Body of pancreas (tissue), 4 donors: ENCODE measurements at regions not wholly inside any gene's neighbourhood (a gene's known extent, or its start where the extent isn't known, plus 50 kb on each side); places are given as distances from the start of the nearest gene placed in this dataset.
A peak's percentile ranks its signal among the peaks of the same experiment; 100 is the strongest.

Source experiments
- ATAC-seq: fragments of 150-250 bp; one replicate; pipeline ENCODE4 v1.9.1; 2016
- DNase-seq, 4 donors: peaks; one replicate each; pipeline ENCODE4 v3.0.0-alpha.2; 2019
- H3K27ac ChIP-seq, 4 donors: fragments of 200-600 bp; sonication (generic); 1 replicate in 3 of 4; 2 replicates in 1 of 4; pipeline versions ENCODE4 v1.5.1 to v1.6.1; 2016 to 2019; ENCODE audit warnings: mild to moderate bottlenecking in 1 of 4, mixed read lengths in 1 of 4, moderate library complexity in 1 of 4
- H3K27me3 ChIP-seq, 2 donors: fragments of 200-600 bp; sonication (generic); one replicate each; pipeline ENCODE4 v1.6.0; 2016; ENCODE audit warnings: mild to moderate bottlenecking in 1 of 2
- H3K36me3 ChIP-seq, 2 donors: fragments of 200-600 bp; sonication (generic); replicated peaks in 1 of 2; 2 replicates each; pipeline ENCODE4 v1.5.1; 2016; ENCODE audit warnings: low read depth in 2 of 2; ENCODE audit not compliant: insufficient read depth in 1 of 2
- H3K4me1 ChIP-seq: fragments of 200-600 bp; sonication (generic); one replicate; pipeline ENCODE4 v1.6.0; 2016
- H3K4me3 ChIP-seq, 2 donors: fragments of 200-600 bp; sonication (generic); 1 replicate in 1 of 2; 2 replicates in 1 of 2; pipeline ENCODE4 v1.5.1; 2016 to 2019
- H3K9me3 ChIP-seq, 3 donors: fragments of 200-600 bp; sonication (generic); 1 replicate in 2 of 3; 2 replicates in 1 of 3; pipeline ENCODE4 v1.5.1; 2016
- POLR2A ChIP-seq, 3 donors: fragments of 450-650 bp; IDR thresholded peaks; one replicate each; pipeline ENCODE4 v1.6.1; 2016; ENCODE audit warnings: antibody characterized with exemption in 3 of 3, mild to moderate bottlenecking in 2 of 3
- WGBS, 2 donors: methylation state at CpG; one replicate each; pipeline ENCODE4 v1.1.5; 2017; 5-methylcytosine and 5-hydroxymethylcytosine counted together
- intact Hi-C: fragments of 100-400 bp; cut with DNase I; formaldehyde crosslinking; loops from one replicate; pipeline ENCODE4 v1.15.1; 2023
- TF ChIP-seq, protein P1 (sequence below), 7 experiments: fragments of 450-650 bp in 4 of 7; fragments of 200-600 bp in 3 of 7; sonication (generic) in 3 of 7; IDR thresholded peaks; one replicate each; pipeline ENCODE4 v1.5.1; 2016 to 2019; ENCODE audit warnings: antibody characterized with exemption in 7 of 7

DNA sequence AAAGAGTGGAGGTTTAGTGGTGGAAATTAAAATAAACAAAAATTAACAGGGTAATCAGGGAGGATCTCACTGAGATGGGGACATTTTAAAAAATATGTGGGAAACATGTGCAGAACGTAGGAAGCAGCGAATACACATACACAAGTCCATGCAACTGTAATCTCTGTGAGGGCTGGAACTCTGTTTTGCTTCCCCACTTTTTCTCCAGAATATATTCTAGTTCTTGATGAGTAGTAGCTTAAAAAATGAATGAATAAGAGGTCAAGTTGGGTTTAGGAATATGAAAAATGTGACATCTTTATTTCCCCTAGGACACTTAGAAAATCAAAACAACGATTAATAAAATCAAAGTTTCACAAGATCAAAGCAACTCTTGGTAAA is 312.2 kb upstream of the ZNF717 start:
- ATAC-seq (no peak), DNase-seq (no peak)
- Histone ChIP-seq H3K27me3 (no peaks in the 10 kb centered on the region), H3K4me1 (no peaks in the 10 kb centered on the region), H3K9me3 (no peaks in the 10 kb centered on the region), H3K36me3 (no peaks in the 10 kb centered on the region), H3K27ac (no peak overlapping the region), H3K4me3 (no peak overlapping the region)
- TF ChIP-seq, protein P1, sequence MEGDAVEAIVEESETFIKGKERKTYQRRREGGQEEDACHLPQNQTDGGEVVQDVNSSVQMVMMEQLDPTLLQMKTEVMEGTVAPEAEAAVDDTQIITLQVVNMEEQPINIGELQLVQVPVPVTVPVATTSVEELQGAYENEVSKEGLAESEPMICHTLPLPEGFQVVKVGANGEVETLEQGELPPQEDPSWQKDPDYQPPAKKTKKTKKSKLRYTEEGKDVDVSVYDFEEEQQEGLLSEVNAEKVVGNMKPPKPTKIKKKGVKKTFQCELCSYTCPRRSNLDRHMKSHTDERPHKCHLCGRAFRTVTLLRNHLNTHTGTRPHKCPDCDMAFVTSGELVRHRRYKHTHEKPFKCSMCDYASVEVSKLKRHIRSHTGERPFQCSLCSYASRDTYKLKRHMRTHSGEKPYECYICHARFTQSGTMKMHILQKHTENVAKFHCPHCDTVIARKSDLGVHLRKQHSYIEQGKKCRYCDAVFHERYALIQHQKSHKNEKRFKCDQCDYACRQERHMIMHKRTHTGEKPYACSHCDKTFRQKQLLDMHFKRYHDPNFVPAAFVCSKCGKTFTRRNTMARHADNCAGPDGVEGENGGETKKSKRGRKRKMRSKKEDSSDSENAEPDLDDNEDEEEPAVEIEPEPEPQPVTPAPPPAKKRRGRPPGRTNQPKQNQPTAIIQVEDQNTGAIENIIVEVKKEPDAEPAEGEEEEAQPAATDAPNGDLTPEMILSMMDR (IDR thresholded peaks at IDR 0.05) = no peak
- TF ChIP-seq POLR2A (IDR thresholded peaks at IDR 0.05) = no peak
- intact Hi-C loops = no loop called here
- WGBS, 2 donors = 67 to 74% methylated on average over 3 of the region's 3 CpGs

- Histone ChIP-seq H3K27ac (no peak overlapping the region), H3K4me3 (no peak overlapping the region), H3K36me3 (no peaks in the 10 kb centered on the region), H3K27me3 (no peaks in the 10 kb centered on the region), H3K4me1 (no peaks in the 10 kb centered on the region), H3K9me3 (no peaks in the 10 kb centered on the region)
- TF ChIP-seq, protein P1 (IDR thresholded peaks at IDR 0.05) = no peak
- TF ChIP-seq POLR2A (IDR thresholded peaks at IDR 0.05) = no peak
- ATAC-seq (no peak), DNase-seq (no peak)
- intact Hi-C loops = no loop called here
- 53 to 64% methylated on average over 4 of the region's 4 CpGs for WGBS, 2 donors
Observed at GRCh38 chr3:76099956-76100355, 314.6 kb upstream of the ZNF717 start.

- ATAC-seq (peak; percentile 56), DNase-seq (peak in 2 of 4 donors; percentile 2 to 15)
- WGBS, 2 donors = 0 to 2% methylated on average over 5 of the region's 5 CpGs
- TF ChIP-seq POLR2A (IDR thresholded peaks at IDR 0.05) = no peak
- TF ChIP-seq, protein P1 (IDR thresholded peaks at IDR 0.05) = peak; percentile 13 to 60 (median 41)
- Histone ChIP-seq H3K9me3 (no peaks in the 10 kb centered on the region), H3K36me3 (no peaks in the 10 kb centered on the region), H3K27ac (no peak overlapping the region), H3K4me1 (no peaks in the 10 kb centered on the region), H3K27me3 (no peaks in the 10 kb centered on the region), H3K4me3 (no peak overlapping the region)
- intact Hi-C loops = no loop called here
Observed at GRCh38 chr3:76107935-76108570, 322.7 kb upstream of the ZNF717 start.

- DNase-seq (no peak), ATAC-seq (no peak)
- H3K27me3 ChIP-seq = no peaks in the 10 kb centered on the region
- no peaks in the 10 kb centered on the region for H3K9me3 ChIP-seq
- no peaks in the 10 kb centered on the region for H3K4me1 ChIP-seq
- no peak overlapping the region for H3K27ac ChIP-seq
- TF ChIP-seq POLR2A (IDR thresholded peaks at IDR 0.05) = no peak
- TF ChIP-seq, protein P1 (IDR thresholded peaks at IDR 0.05) = no peak
- intact Hi-C loops = no loop called here
- 56 to 67% methylated on average over 2 of the region's 2 CpGs for WGBS, 2 donors
- H3K4me3 ChIP-seq = no peak overlapping the region
- H3K36me3 ChIP-seq = no peaks in the 10 kb centered on the region
Observed at GRCh38 chr3:76111808-76112207, 326.5 kb upstream of the ZNF717 start.

DNA sequence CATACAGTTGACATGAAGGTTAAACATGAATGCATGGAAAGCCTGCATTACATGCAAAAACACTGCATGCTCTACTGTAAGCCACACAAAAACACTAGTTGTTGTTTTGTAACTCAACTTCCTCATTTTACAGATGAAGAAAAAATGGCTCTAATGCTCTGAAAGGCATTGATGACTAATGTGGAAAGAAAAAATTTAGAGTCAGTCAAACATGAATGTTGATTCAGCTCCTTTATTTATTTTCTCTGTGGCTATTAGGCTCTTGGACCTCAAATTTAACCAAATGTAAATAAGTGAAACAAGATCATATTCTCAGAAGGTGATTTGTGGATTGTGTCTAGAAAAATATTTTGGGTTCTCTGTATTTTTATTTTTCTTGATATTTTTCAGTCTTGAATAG is 336.7 kb upstream of the ZNF717 start:
- DNase-seq = no peak
- no peak overlapping the region for H3K27ac ChIP-seq
- H3K4me1 ChIP-seq = no peaks in the 10 kb centered on the region

More for the DNA sequence above, 336.7 kb upstream of the ZNF717 start:
- Histone ChIP-seq H3K27me3 (peaks cover 0 to 3% of the 10 kb centered on the region in 2 donors), H3K4me3 (no peak overlapping the region), H3K36me3 (no peaks in the 10 kb centered on the region), H3K9me3 (no peaks in the 10 kb centered on the region)
- ATAC-seq = no peak
- no peak for TF ChIP-seq POLR2A (IDR thresholded peaks at IDR 0.05)
- TF ChIP-seq, protein P1 (IDR thresholded peaks at IDR 0.05) = no peak
- intact Hi-C loops = no loop called here
